OCI-LY1 (cell line): ENCODE measurements at regions not wholly inside any gene's neighbourhood (a gene's known extent, or its start where the extent isn't known, plus 50 kb on each side); places are given as distances from the start of the nearest gene placed in this dataset.

ENCODE experiments used
- H2AFZ ChIP-seq: fragments of 200-600 bp; sonication (generic), shearing (Covaris generic); 2 replicates; pipeline ENCODE4 v1.6.0; 2014; ENCODE audit warnings: antibody characterized with exemption, mild to moderate bottlenecking, low read length
- H3F3A ChIP-seq: fragments of 200-600 bp; sonication (generic), shearing (Covaris generic); 2 replicates; pipeline ENCODE4 v1.6.0; 2014; ENCODE audit warnings: mild to moderate bottlenecking, antibody characterized with exemption, low read length, moderate library complexity; ENCODE audit not compliant: insufficient read depth
- H3K27ac ChIP-seq: fragments of 200-600 bp; sonication (generic); 2 replicates; pipeline ENCODE4 v1.5.1; 2014; ENCODE audit warnings: low read length, mixed run types, mild to moderate bottlenecking, low read depth; ENCODE audit not compliant: poor library complexity, severe bottlenecking
- H3K27me3 ChIP-seq: fragments of 200-600 bp; sonication (generic); 2 replicates; pipeline ENCODE4 v1.6.0; 2014; ENCODE audit warnings: antibody characterized with exemption, mild to moderate bottlenecking, low read length, moderate library complexity; ENCODE audit not compliant: insufficient read depth
- H3K36me3 ChIP-seq: fragments of 200-600 bp; sonication (generic); 2 replicates; pipeline ENCODE4 v1.6.1; 2014; ENCODE audit warnings: mild to moderate bottlenecking, antibody characterized with exemption, low read length, moderate library complexity, mixed read lengths; ENCODE audit not compliant: insufficient read depth
- H3K4me1 ChIP-seq: fragments of 200-600 bp; sonication (generic); 2 replicates; pipeline ENCODE4 v1.5.1; 2014; ENCODE audit warnings: mild to moderate bottlenecking, low read length, moderate library complexity; ENCODE audit not compliant: insufficient read depth, severe bottlenecking
- H3K4me2 ChIP-seq: fragments of 200-600 bp; sonication (generic), shearing (Covaris generic); 2 replicates; pipeline ENCODE4 v1.6.1; 2014; ENCODE audit warnings: low read length
- H3K4me3 ChIP-seq: fragments of 200-600 bp; sonication (generic); 2 replicates; pipeline ENCODE4 v1.5.1; 2014; ENCODE audit warnings: low read length, low read depth, mild to moderate bottlenecking, mixed read lengths; ENCODE audit not compliant: poor library complexity, severe bottlenecking
- H3K79me2 ChIP-seq: fragments of 200-600 bp; shearing (Covaris generic); 2 replicates; pipeline ENCODE4 v1.6.1; 2016; ENCODE audit warnings: mixed run types, low read length, mixed read lengths; ENCODE audit not compliant: insufficient read depth
- H3K9ac ChIP-seq: fragments of 200-600 bp; sonication (generic), shearing (Covaris generic); 2 replicates; pipeline ENCODE4 v1.6.1; 2014; ENCODE audit warnings: mild to moderate bottlenecking, low read length, mixed read lengths
- H3K9me2 ChIP-seq: fragments of 200-600 bp; sonication (generic), shearing (Covaris generic); 2 replicates; pipeline ENCODE4 v1.6.1; 2014; ENCODE audit warnings: low read depth, mild to moderate bottlenecking, low read length, mixed read lengths
- H3K9me3 ChIP-seq: fragments of 200-600 bp; shearing (Covaris generic); 2 replicates; pipeline ENCODE4 v1.6.1; 2014; ENCODE audit warnings: low read length, mixed read lengths
- H4K20me1 ChIP-seq: fragments of 200-600 bp; sonication (generic), shearing (Covaris generic); 2 replicates; pipeline ENCODE4 v1.6.0; 2016; ENCODE audit warnings: mild to moderate bottlenecking, low read length; ENCODE audit not compliant: insufficient read depth
- EZH2 ChIP-seq: fragments of 200-600 bp; sonication (generic), shearing (Covaris generic); IDR thresholded peaks from 2 replicates; pipeline ENCODE4 v1.8.0; 2017; ENCODE audit warnings: borderline replicate concordance, mixed run types, mild to moderate bottlenecking, antibody characterized with exemption, low read length, moderate library complexity, mixed read lengths
- TF ChIP-seq, protein P1 (sequence below): fragments of 200-600 bp; sonication (generic), shearing (Covaris generic); IDR thresholded peaks from 2 replicates; pipeline ENCODE4 v1.5.1; 2017; ENCODE audit warnings: mild to moderate bottlenecking, antibody characterized with exemption, low read length, moderate library complexity, mixed read lengths

- H3K4me1 ChIP-seq, result no peaks in the 10 kb centered on the region
- H3K4me2 ChIP-seq, result no peak overlapping the region
- H2AFZ ChIP-seq, result no peak overlapping the region
- H4K20me1 ChIP-seq, result no peaks in the 10 kb centered on the region
- no peaks in the 10 kb centered on the region for H3K9me3 ChIP-seq
- no peaks in the 10 kb centered on the region for H3K36me3 ChIP-seq
- H3F3A ChIP-seq, result no peaks in the 10 kb centered on the region
- no peaks in the 10 kb centered on the region for H3K9me2 ChIP-seq
- H3K27ac ChIP-seq, result no peak overlapping the region
- no peaks in the 10 kb centered on the region for H3K79me2 ChIP-seq
- H3K4me3 ChIP-seq, result no peak overlapping the region
- no peak overlapping the region for H3K9ac ChIP-seq
- H3K27me3 ChIP-seq, result no peaks in the 10 kb centered on the region
- TF ChIP-seq, protein P1, sequence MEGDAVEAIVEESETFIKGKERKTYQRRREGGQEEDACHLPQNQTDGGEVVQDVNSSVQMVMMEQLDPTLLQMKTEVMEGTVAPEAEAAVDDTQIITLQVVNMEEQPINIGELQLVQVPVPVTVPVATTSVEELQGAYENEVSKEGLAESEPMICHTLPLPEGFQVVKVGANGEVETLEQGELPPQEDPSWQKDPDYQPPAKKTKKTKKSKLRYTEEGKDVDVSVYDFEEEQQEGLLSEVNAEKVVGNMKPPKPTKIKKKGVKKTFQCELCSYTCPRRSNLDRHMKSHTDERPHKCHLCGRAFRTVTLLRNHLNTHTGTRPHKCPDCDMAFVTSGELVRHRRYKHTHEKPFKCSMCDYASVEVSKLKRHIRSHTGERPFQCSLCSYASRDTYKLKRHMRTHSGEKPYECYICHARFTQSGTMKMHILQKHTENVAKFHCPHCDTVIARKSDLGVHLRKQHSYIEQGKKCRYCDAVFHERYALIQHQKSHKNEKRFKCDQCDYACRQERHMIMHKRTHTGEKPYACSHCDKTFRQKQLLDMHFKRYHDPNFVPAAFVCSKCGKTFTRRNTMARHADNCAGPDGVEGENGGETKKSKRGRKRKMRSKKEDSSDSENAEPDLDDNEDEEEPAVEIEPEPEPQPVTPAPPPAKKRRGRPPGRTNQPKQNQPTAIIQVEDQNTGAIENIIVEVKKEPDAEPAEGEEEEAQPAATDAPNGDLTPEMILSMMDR, result no peak
- no peak for TF ChIP-seq EZH2
Observed at GRCh38 chr1:238254935-238255334, 364.2 kb upstream of the ZP4 start.

DNA sequence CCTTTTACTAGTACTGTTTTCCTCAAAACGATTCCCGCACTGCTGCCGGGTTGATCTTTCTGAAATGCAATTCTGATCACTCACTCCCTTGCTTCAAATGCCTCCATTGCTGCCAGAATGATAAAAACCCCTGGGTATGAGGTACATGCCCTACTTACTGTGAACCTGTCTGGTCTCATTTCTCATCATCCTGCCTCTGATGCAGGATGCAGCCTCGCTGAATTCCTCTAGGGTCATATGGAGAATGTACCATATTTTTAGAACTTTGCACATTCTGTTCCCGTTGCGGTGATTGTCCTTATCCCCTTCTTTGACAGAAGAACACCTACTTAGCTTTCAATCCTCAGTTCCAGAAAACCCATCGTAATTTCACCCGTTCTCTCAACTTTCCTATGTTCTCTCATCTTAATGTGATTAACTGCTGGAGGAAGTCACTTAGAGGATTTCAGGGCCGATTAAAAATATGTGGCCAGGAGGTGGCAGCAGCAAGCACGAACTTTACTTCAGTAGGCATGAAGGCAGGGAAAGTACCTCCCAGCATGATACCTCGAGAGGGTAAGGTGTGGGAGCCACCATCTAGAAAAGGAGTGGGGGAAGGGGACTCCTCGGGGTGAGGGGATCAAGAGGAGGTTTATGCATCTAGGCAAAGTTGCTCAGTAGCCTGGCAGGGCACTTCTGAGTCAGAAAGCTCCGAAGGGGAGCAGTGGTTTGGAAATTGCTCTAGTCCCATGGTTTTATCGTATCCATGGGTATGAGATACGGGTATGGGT, 361.5 kb upstream of the ZP4 start:
- H3K27ac ChIP-seq, result no peak overlapping the region
- no peaks in the 10 kb centered on the region for H3F3A ChIP-seq
- no peak overlapping the region for H3K9ac ChIP-seq
- no peak overlapping the region for H3K4me2 ChIP-seq
- H3K9me2 ChIP-seq, result no peaks in the 10 kb centered on the region
- no peaks in the 10 kb centered on the region for H3K36me3 ChIP-seq
- H2AFZ ChIP-seq, result no peak overlapping the region
- H3K79me2 ChIP-seq, result no peaks in the 10 kb centered on the region
- TF ChIP-seq, protein P1, result peak; percentile 68
- TF ChIP-seq EZH2, result no peak
- H3K4me1 ChIP-seq, result no peaks in the 10 kb centered on the region
- no peaks in the 10 kb centered on the region for H3K27me3 ChIP-seq
- H3K4me3 ChIP-seq, result no peak overlapping the region
- H3K9me3 ChIP-seq, result no peaks in the 10 kb centered on the region
- no peaks in the 10 kb centered on the region for H4K20me1 ChIP-seq

DNA sequence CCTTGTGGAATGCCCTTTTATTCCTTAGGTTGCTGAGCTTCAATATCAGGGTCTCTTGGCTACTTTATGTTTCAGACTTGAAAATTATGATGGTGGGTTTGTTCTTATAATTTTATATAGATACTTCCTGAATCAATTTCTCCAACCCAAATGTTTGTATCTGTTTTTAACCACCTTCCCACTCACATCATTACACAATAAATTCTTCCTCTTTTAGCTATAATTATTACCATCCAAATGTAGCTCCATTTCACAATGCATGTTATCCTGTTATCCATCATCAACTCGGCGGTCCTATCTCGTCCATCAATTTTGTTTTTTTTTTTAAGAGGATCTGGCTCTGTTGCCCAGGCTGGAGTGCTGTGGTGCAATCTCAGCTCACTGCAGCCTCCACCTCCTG, 357.6 kb upstream of the ZP4 start:
- Histone ChIP-seq H3K79me2 (no peaks in the 10 kb centered on the region), H4K20me1 (no peaks in the 10 kb centered on the region), H3K9me2 (no peaks in the 10 kb centered on the region), H3K27ac (no peak overlapping the region), H3K27me3 (no peaks in the 10 kb centered on the region), H3K4me2 (no peak overlapping the region), H3K9me3 (no peaks in the 10 kb centered on the region), H3K36me3 (no peaks in the 10 kb centered on the region), H3K4me3 (no peak overlapping the region), H2AFZ (no peak overlapping the region), H3K4me1 (no peaks in the 10 kb centered on the region), H3F3A (no peaks in the 10 kb centered on the region), H3K9ac (no peak overlapping the region)
- TF ChIP-seq, protein P1, result no peak
- no peak for TF ChIP-seq EZH2
